GM18507 (cell line): ENCODE measurements at regions not wholly inside any gene's neighbourhood (a gene's known extent, or its start where the extent isn't known, plus 50 kb on each side); places are given as distances from the start of the nearest gene placed in this dataset.
"Not testable (repeated sequence)": the region's sequence is repeated elsewhere in the genome, so short reads cannot be mapped to it uniquely, and the experiment has no call there.

ENCODE experiments used
- DNase-seq: peaks from one replicate; pipeline ENCODE4 v3.0.0; 2011; ENCODE audit warnings: low read depth; ENCODE audit not compliant: insufficient read length; ENCODE audit errors: extremely low spot score
- FAIRE-seq: peaks from 2 replicates; lab custom pipeline; 2011; peaks lifted over from hg19 to GRCh38; lab: Jason Lieb, UNC

- DNase-seq (no peak), FAIRE-seq (no peak)
Observed at GRCh38 chr1:232377494-232377770, 252.5 kb downstream of the SIPA1L2 start.

DNA sequence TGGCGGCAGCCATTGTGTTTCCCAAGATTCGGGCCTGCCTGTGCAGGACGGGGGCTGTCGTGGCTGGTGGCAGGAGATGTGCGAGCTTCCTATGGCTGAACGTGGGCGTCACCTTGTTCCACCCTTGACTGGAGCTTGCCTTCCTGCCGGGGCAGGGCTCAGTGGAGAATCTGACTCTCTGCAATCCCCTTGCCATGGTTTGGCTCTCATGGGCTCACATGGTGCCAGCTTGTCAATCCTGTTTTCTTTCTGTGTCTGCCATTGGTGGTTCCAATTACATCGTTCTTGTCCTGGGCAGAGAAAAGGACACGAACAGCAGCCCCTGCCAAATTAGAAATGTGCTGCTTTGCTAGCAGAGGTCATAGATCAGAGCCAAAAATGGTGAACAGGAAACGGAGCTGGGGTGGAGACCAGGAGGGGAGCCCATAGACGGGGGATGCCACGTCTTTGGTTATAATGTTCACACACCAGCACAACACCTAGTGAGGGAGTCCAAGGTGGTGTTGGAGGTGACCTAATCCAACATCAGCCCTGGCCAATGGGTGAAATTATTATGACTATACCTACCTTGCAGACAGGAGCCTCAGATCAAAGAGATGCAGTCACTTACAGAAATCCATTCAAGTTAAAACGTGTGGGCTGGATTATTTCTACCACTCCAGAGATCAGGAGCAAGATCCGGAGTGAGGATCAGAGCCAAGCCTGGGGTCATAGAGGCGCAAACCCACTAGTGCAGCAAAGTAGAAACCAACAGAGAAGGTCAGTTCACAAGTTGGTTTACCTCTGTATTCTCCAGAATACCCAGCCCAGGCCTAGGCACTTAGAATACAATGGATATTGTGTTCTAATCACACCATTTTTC lies 253.1 kb downstream of the SIPA1L2 start:
- no peak for FAIRE-seq
- no peak for DNase-seq

DNA sequence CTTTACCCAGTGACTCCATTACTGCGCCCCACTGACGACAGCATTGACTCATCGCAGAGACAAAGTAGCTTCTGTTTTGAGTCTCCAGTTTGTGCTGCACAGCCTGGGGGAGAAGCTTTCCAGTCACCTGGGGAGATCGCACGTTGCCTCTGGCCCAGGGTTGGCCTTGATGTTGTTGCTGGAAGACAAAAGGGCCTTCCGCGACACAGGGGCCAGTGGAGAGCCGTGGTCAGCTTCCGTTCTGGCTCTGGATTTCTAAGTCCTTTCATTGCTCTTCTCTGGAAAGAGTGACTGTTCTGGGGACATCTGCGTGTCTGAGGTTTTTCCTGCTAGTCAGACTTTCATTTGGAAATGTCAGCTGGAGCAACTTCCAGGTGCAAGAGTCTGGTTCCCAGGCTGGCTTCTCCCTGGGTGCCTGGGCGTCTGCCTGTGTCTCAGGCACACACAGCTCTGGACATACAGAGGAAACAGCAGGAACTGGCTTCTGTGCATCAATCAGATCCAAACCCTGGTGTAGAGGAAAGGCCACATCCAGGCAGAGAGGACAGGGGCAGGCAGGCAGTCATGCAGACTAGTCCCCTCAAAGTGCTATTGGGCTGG lies 257.0 kb downstream of the SIPA1L2 start:
- no peak for FAIRE-seq

GRCh38 chr1:232372431-232372830 lies 257.5 kb downstream of the SIPA1L2 start:
- no peak for DNase-seq
- FAIRE-seq, result no peak

More for the DNA sequence above, 257.0 kb downstream of the SIPA1L2 start:
- DNase-seq, result no peak

GRCh38 chr1:232369451-232370296 lies 260.3 kb downstream of the SIPA1L2 start:
- FAIRE-seq (no peak), DNase-seq (no peak)

DNA sequence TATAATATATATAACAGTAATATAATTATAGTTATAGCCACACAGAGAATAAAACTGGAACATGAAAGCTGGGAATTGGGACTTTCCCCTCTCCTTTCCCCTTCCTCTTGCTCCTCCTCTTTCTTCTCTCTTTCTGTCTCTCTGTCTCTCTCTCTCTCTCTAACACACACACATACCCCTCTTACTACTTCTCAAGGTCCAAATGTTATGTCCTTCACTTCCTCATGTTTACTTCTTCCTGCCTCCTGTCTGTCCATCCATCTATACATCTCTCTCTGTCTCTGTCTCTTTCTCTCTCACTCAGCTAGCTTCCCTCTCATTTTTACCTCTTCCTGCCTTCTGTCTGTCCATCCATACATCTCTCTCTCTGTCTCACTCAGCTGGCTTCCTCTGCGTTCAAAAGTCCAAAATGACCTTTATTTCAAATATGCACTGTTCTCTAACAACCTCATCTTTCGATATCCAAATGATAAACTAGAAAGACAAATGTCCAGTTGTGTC lies 261.1 kb downstream of the SIPA1L2 start:
- no peak for FAIRE-seq

GRCh38 chr1:232367293-232367692 lies 262.6 kb downstream of the SIPA1L2 start:
- FAIRE-seq (no peak), DNase-seq (no peak)

More for the DNA sequence above, 261.1 kb downstream of the SIPA1L2 start:
- DNase-seq, result no peak

DNA sequence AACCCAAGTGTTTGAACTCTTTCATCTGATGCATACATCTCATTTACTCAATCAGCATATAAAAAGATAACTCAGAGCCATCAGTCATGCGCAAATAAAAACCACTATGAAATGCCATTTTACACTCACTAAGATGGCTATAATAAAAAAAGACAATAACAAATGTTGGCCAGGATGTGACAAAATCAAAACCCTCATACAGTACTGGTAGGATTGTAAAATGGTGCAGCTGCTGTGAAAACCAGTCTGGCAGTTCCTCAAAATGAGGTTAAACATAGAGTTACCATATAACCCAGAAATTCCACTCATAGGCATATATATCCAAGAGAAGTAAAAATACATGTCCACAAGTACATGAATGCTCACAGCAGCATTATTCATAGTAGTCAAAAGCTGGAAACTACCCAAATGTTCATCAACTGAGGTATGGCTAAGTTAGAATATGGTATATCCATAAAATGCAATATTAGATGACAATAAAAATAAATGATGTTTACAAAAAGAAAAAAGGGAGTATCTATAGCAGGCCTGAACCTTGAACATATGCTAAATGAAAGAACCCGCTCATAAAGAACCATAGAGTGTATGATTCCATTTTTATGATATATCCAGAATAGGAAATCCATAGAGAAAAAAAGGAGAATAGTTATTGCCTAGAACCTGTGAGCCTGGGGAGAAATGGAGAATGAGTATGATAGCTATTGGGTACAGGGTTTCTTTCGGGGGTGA lies 265.1 kb downstream of the SIPA1L2 start:
- FAIRE-seq (no peak), DNase-seq (no peak)

GRCh38 chr1:232363008-232363407 lies 266.9 kb downstream of the SIPA1L2 start:
- no peak for FAIRE-seq
- DNase-seq, result no peak

DNA sequence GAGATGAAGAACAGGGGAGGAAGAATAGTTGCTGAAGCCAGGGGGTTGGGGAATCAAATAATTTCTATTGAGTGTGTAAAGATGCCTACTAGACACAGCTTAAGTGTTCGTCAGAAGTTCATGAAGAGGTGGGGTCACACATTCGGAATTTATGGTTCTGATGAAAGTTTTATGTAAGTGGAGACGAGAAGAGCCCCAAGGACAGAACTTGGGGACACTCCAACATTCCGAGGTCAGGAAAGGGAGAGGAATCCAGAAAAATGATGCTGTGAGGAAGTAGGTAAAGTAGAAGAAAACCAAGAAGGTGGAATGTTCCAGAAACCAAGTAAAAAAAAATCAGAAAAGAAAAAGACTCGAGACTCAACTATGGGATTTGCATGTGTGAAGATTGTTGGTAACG lies 272.5 kb downstream of the SIPA1L2 start:
- FAIRE-seq, result no peak
- DNase-seq, result no peak

GRCh38 chr1:232355162-232356006 lies 274.5 kb downstream of the SIPA1L2 start:
- DNase-seq (no peak), FAIRE-seq (no peak)

DNA sequence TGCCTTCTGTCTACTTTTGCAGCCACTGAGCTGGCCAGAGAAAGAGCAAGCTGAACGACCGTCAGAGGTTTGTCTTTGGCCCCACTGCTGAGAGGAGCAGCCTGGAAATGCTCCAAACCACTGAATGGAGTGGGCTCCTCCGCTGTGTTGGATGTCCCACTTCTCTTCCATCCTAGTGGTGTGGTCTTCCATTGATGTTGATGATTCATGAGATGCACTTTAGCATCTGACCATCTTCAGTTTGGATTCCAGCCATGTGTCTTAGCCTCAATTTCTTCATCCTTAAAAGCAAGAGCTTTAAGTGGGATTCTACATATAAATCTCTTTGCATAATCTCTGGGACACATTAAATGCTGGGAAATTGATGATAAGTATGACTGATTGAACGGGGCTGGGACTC lies 276.9 kb downstream of the SIPA1L2 start:
- DNase-seq (no peak), FAIRE-seq (no peak)

- no peak for DNase-seq
- no peak for FAIRE-seq
Observed at GRCh38 chr1:232352366-232352765, 277.6 kb downstream of the SIPA1L2 start.

- FAIRE-seq (no peak), DNase-seq (no peak)
Observed at GRCh38 chr1:232351335-232351734, 278.6 kb downstream of the SIPA1L2 start.

DNA sequence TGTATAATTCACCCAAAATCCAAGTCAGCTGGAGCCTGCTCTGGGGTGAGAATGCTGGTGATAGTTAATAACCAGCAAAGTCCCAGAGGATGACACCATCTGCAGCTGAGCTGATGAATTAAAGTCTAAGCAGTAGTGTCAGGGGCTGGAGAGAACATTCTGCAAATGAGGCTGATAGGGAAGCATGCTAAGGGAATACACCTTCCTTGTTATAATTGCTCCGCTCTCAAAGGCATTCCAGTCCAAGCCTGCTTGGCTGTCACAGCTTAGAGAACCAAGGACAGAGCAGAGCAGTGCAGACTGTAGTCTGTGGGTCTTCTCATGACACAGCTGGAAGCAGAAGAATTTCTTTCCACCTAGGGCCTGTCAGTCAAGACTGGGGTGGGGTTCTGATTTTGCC lies 283.1 kb downstream of the SIPA1L2 start:
- DNase-seq (no peak), FAIRE-seq (no peak)

DNA sequence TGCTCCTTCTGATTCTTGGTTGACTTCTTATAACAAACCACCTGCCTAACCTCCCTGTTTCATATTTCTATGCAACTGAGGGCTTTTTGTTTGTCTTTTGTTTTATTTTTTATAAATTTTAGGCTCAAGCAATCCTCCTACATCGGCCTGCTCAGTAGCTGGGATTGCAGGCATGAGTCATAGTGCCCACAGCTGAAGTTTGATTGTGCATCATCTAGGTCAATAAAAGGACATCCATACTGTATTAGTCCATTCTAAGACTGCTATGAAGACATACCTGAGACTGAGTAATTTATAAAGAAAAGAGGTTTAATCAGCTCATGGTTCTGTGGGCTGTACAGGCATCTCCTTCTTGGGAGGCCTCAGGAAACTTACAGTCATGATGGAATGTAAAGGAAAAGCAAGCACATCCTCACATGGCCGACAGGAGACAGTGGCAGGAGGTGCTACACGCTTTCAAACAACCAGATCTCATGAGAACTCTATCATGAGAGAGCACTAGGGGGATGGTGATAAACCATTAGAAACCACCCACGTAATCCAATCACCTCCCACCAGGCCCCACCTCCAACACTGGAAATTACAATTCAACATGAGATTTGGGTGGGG lies 285.0 kb downstream of the SIPA1L2 start:
- FAIRE-seq (no peak), DNase-seq (no peak)

- not testable (repeated sequence) for DNase-seq, FAIRE-seq
Observed at GRCh38 chr1:232344186-232344585, 285.7 kb downstream of the SIPA1L2 start.

DNA sequence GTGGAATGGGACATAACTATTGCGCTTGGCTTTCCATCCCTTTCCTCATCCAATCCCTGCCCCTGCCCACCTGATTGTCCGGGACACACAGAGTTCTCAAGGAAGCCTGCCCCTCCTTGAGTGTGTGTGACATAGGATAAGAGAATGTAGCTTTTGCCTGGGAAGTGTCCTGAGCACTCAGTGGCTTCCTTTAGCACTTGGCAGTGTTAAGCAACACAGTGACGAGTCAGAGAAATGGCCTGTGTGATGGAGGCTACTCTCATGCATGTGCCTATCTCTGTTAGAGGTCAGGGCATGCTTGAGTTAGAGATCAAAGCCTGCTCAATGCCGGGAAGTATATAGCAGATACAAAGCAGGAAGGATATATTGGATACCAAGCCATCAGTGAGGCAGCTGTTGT lies 289.5 kb downstream of the SIPA1L2 start:
- no peak for DNase-seq
- no peak for FAIRE-seq
